Natural killer cell (primary cell): ENCODE measurements at regions not wholly inside any gene's neighbourhood (a gene's known extent, or its start where the extent isn't known, plus 50 kb on each side); places are given as distances from the start of the nearest gene placed in this dataset.

Source experiments
- ATAC-seq, 3 donors: fragments of 150-1000 bp in 2 of 3; fragments of 200-7000 bp in 1 of 3; cut with Tn5 transposase; 1 replicate in 1 of 3; 2 replicates in 2 of 3; pipeline ENCODE4 v1.10.0; 2021; ENCODE audit warnings: mild to moderate bottlenecking in 2 of 3, moderate library complexity in 2 of 3
- DNase-seq, 2 donors: peaks; one replicate each; pipeline versions ENCODE4 v3.0.0 to v3.0.0-alpha.2; 2013 to 2021; ENCODE audit warnings: mixed read lengths in 1 of 2
- H3K27ac ChIP-seq: one replicate; pipeline ENCODE4 v1.5.1; 2013; ENCODE audit warnings: mild to moderate bottlenecking, low read length
- H3K27me3 ChIP-seq: one replicate; pipeline ENCODE4 v1.6.1; 2013; ENCODE audit warnings: low read length; ENCODE audit not compliant: control insufficient read depth, insufficient read depth
- H3K36me3 ChIP-seq: one replicate; pipeline ENCODE4 v1.6.1; 2013; ENCODE audit warnings: low read length; ENCODE audit not compliant: control insufficient read depth, insufficient read depth
- H3K4me1 ChIP-seq: one replicate; pipeline ENCODE4 v1.6.1; 2013; ENCODE audit warnings: low read length; ENCODE audit not compliant: control insufficient read depth, insufficient read depth
- H3K4me3 ChIP-seq: one replicate; pipeline ENCODE4 v1.5.1; 2013; ENCODE audit warnings: low read length
- H3K9me3 ChIP-seq: one replicate; pipeline ENCODE4 v1.6.1; 2013; ENCODE audit warnings: low read length; ENCODE audit not compliant: control insufficient read depth, insufficient read depth
- H3K27ac Mint-ChIP-seq, 2 donors: one replicate each; pipeline ENCODE4 v1.8.0; 2022; ENCODE audit warnings: mild to moderate bottlenecking in 2 of 2, mixed read lengths in 2 of 2, moderate library complexity in 1 of 2
- H3K27me3 Mint-ChIP-seq, 2 donors: one replicate each; pipeline ENCODE4 v1.8.0; 2022; ENCODE audit warnings: low read depth in 2 of 2, mixed read lengths in 2 of 2
- H3K36me3 Mint-ChIP-seq: one replicate; pipeline ENCODE4 v1.8.0; 2022; ENCODE audit warnings: mixed read lengths
- H3K4me1 Mint-ChIP-seq, 2 donors: one replicate each; pipeline ENCODE4 v1.8.0; 2022; ENCODE audit warnings: mixed read lengths in 2 of 2
- H3K4me3 Mint-ChIP-seq: one replicate; pipeline ENCODE4 v1.8.0; 2022; ENCODE audit warnings: mild to moderate bottlenecking, moderate library complexity, mixed read lengths
- H3K9me3 Mint-ChIP-seq, 2 donors: one replicate each; pipeline ENCODE4 v1.8.0; 2022; ENCODE audit warnings: mixed read lengths in 2 of 2
- WGBS: methylation state at CpG from one replicate; pipeline ENCODE4 v1.1.7; 2013; ENCODE audit warnings: missing lambda C conversion rate; ENCODE audit not compliant: insufficient coverage; 5-methylcytosine and 5-hydroxymethylcytosine counted together
- intact Hi-C: fragments of 100-400 bp; cut with micrococcal nuclease; formaldehyde crosslinking; loops from one replicate; pipeline ENCODE4 v1.14.2; 2022
- TF ChIP-seq, protein P1 (sequence below): fragments of 200-600 bp; IDR thresholded peaks from one replicate; pipeline ENCODE4 v1.8.0; 2022; ENCODE audit warnings: antibody characterized with exemption

DNA sequence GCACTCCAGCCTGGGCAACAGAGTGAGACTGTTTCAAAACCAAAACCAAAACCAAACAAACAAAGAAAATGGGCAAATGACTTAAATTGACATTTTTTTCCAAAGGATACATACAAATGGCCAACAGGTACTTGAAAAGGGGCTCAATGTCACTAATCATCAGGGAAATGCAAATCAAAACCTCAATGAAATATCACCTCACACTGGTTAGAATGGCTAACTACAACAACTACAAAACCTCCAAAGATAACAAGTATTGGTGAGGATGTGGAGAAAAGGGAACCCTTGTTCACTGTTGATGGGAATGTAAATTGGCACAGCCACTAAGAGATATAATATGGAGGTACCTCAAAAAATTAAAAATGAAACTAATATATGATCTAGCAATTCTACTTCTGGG lies 213.2 kb upstream of the HS6ST1 start:
- intact Hi-C loops = no loop called here

DNA sequence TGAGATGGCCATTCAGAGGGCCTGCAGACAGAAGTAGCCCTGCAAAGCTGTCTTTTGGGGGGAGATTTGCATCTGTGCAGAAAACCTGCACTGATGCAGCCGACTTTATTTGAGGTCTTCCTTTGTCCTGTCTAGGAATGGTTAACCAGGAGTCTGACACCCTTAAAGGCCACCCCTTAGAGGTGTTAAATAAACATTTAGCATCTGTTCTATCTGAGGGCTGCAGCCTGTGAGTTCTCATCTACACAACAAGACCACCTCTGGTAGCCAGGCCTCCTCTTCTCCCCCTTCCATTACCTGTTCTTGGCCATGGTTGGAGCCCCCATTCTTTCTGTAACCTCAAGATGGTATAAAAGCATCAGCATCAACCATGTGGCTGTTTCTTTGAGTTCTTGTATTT lies 214.4 kb upstream of the HS6ST1 start:
- TF ChIP-seq, protein P1, sequence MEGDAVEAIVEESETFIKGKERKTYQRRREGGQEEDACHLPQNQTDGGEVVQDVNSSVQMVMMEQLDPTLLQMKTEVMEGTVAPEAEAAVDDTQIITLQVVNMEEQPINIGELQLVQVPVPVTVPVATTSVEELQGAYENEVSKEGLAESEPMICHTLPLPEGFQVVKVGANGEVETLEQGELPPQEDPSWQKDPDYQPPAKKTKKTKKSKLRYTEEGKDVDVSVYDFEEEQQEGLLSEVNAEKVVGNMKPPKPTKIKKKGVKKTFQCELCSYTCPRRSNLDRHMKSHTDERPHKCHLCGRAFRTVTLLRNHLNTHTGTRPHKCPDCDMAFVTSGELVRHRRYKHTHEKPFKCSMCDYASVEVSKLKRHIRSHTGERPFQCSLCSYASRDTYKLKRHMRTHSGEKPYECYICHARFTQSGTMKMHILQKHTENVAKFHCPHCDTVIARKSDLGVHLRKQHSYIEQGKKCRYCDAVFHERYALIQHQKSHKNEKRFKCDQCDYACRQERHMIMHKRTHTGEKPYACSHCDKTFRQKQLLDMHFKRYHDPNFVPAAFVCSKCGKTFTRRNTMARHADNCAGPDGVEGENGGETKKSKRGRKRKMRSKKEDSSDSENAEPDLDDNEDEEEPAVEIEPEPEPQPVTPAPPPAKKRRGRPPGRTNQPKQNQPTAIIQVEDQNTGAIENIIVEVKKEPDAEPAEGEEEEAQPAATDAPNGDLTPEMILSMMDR = no peak
- Mint-ChIP-seq H3K9me3 (no peaks in the 10 kb centered on the region), H3K4me1 (peaks cover 0 to 5% of the 10 kb centered on the region in 2 donors), H3K36me3 (no peaks in the 10 kb centered on the region), H3K27me3 (peaks cover 6% of the 10 kb centered on the region in 2 donors), H3K27ac (no peak overlapping the region), H3K4me3 (no peak overlapping the region)
- no peaks in the 10 kb centered on the region for H3K27me3 ChIP-seq
- 42% methylated on average over 1 of the region's 1 CpG for WGBS
- H3K27ac ChIP-seq = no peak overlapping the region
- ATAC-seq (no peak), DNase-seq (no peak)
- no peaks in the 10 kb centered on the region for H3K4me1 ChIP-seq
- H3K36me3 ChIP-seq = no peaks in the 10 kb centered on the region
- intact Hi-C loops = no loop called here
- H3K9me3 ChIP-seq = no peaks in the 10 kb centered on the region
- no peak overlapping the region for H3K4me3 ChIP-seq

More for the DNA sequence above, 213.2 kb upstream of the HS6ST1 start:
- ATAC-seq = no peak
- Histone ChIP-seq H3K9me3 (no peaks in the 10 kb centered on the region), H3K36me3 (no peaks in the 10 kb centered on the region), H3K4me3 (no peak overlapping the region), H3K27ac (no peak overlapping the region), H3K4me1 (no peaks in the 10 kb centered on the region), H3K27me3 (no peaks in the 10 kb centered on the region)
- Mint-ChIP-seq H3K36me3 (no peaks in the 10 kb centered on the region), H3K9me3 (no peaks in the 10 kb centered on the region), H3K27me3 (peaks cover 6% of the 10 kb centered on the region in 2 donors), H3K4me1 (peaks cover 0 to 5% of the 10 kb centered on the region in 2 donors), H3K27ac (no peak overlapping the region), H3K4me3 (no peak overlapping the region)
- DNase-seq = no peak
- TF ChIP-seq, protein P1 = no peak

DNA sequence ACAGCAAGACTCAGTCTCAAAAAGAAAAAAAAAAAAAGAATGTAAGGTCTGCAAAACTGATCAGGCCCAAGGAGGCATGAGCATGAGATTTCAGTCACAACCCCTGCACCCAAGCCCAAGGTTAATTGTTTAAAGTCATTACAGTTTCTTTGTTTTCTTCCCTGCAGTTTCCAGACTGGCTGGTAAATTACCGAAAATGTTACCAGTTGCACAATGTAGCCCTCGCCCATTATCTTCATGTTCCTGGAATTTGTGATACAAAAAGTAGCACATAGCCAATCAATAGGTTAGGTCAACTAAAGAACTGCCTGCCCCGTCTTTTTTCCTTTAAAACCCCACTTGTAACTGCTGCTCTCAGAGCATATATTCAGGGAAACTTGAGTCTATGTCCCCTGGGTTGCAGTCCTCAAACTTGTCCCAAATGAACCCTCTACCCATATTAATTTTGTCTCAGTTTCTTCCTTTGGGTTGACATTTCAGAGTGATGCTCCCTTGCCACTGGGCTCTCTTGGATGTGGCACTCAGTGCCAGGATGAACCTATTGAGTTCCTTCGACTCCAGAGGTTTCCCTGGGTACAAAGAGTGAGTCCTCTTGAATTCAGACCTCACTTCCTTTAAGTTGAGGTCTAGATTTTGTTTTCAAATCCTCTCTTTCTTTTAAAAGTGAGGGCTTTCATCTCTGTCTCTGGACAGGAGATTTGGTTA lies 216.2 kb upstream of the HS6ST1 start:
- Histone ChIP-seq H3K27me3 (no peaks in the 10 kb centered on the region), H3K4me3 (no peak overlapping the region), H3K36me3 (no peaks in the 10 kb centered on the region), H3K4me1 (no peaks in the 10 kb centered on the region), H3K9me3 (no peaks in the 10 kb centered on the region), H3K27ac (no peak overlapping the region)
- Mint-ChIP-seq H3K9me3 (no peaks in the 10 kb centered on the region), H3K4me1 (peaks cover 0 to 5% of the 10 kb centered on the region in 2 donors), H3K36me3 (no peaks in the 10 kb centered on the region), H3K27ac (no peak overlapping the region), H3K27me3 (peaks cover 4 to 6% of the 10 kb centered on the region in 2 donors), H3K4me3 (no peak overlapping the region)
- DNase-seq (no peak), ATAC-seq (no peak)
- TF ChIP-seq, protein P1 = no peak
- intact Hi-C loops = no loop called here
- 87% methylated on average over 4 of the region's 4 CpGs for WGBS

DNA sequence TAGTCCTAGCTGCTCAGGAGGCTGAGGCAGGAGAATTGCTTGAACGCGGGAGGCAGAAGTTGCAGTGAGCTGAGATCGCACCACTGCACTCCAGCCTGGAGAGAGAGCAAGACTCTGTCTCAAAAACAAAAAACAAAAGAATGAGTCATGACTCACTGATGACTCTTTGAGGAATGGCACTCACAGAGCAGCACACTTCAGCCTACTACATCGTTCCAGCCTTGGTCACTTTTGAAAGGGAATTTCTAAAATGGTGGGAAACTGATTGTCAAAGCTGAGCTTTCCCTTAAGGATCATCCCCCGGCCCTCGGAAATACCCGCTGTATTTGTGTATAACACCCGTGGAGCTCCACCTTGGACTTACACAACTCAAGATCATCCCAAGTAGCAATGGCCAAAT lies 217.3 kb upstream of the HS6ST1 start:
- DNase-seq = no peak
- no peak overlapping the region for H3K27ac Mint-ChIP-seq
- 96% methylated on average over 4 of the region's 8 CpGs for WGBS
- Histone ChIP-seq H3K9me3 (no peaks in the 10 kb centered on the region), H3K27me3 (no peaks in the 10 kb centered on the region), H3K4me3 (no peak overlapping the region), H3K27ac (no peak overlapping the region), H3K36me3 (no peaks in the 10 kb centered on the region), H3K4me1 (no peaks in the 10 kb centered on the region)
- no peak for ATAC-seq
- H3K4me1 Mint-ChIP-seq = peaks cover 0 to 1% of the 10 kb centered on the region in 2 donors
- no peaks in the 10 kb centered on the region for H3K9me3 Mint-ChIP-seq
- intact Hi-C loops = no loop called here
- H3K36me3 Mint-ChIP-seq = no peaks in the 10 kb centered on the region
- H3K4me3 Mint-ChIP-seq = no peak overlapping the region
- peaks cover 4 to 6% of the 10 kb centered on the region in 2 donors for H3K27me3 Mint-ChIP-seq
- TF ChIP-seq, protein P1 = no peak
